Right lung (tissue), 2 donors: ENCODE measurements at regions not wholly inside any gene's neighbourhood (a gene's known extent, or its start where the extent isn't known, plus 50 kb on each side); places are given as distances from the start of the nearest gene placed in this dataset.

Experiments used
- DNase-seq, 2 donors: peaks; one replicate each; pipeline ENCODE4 v3.0.0-alpha.2; 2013

GRCh38 chr10:61318429-61318828 is 134.8 kb downstream of the TMEM26 start:
- no peak for DNase-seq

DNA sequence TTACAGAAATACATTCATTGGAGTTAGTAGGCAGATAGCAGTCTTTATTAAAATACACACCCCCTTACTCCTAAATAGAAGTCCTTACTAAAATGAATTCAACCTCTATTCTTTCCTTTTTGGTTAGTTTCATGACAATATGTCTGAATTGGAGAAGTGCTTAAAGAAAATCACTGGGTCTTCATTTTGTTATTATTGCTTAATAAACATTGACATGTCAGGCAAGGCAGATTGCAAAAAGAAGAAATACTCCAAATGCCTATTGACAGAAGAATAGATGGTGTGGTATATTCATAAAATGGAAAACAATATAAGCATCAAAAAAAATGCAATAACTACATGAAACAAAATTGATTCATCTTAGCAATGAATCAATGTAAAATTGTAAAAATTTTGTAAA is 135.5 kb downstream of the TMEM26 start:
- no peak for DNase-seq

DNA sequence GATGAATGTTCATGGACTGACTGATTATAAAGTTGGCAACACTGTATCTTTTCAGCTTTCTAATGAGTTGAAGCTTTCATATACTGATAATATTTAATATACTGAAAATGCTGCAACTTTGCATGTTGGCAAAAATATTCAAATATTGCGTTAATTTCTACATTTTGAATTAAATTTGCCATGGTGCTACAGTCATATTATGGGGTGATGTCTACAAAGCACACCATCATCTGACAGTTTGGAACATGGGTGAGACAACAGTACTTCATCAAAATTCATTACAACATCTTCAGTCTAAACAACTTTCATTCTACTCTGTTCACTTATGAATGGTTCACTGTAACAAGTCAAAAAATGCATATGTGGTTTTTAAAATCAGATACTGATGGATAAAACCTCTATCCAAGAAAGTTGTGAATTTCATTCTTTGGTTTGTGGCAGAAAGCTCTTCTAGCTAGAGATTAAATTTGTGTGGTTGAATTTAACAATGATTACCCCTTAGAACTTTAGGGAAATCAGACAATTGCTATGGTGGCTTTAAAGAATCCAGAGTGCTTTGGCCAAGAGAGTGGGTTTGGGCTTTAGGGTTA is 136.4 kb downstream of the TMEM26 start:
- DNase-seq, result peak in 1 of 2 donors; percentile 32

GRCh38 chr10:61314273-61314672 is 138.9 kb downstream of the TMEM26 start:
- DNase-seq, result no peak

DNA sequence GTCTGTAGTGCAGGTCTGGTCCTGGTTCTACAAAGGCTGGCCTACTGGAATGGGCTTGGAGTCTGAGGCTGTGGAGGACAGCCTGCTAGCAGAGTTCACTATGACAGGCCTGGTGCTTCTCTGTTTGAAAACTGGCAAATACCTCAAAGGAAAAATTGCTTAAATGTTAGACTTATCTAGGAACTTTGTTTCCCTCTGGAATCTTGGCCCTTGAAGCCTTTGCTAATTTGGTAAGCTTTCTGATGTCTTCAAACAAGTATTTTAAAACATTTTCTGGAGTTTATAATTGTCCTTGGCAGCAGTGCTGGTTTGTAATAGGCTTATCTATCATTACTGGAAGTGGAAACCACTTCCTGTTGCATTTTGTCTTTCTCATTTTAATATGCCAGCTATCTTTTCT is 139.7 kb downstream of the TMEM26 start:
- DNase-seq, result peak in 1 of 2 donors; percentile 27

GRCh38 chr10:61304746-61305145 is 148.4 kb downstream of the TMEM26 start:
- DNase-seq, result no peak

DNA sequence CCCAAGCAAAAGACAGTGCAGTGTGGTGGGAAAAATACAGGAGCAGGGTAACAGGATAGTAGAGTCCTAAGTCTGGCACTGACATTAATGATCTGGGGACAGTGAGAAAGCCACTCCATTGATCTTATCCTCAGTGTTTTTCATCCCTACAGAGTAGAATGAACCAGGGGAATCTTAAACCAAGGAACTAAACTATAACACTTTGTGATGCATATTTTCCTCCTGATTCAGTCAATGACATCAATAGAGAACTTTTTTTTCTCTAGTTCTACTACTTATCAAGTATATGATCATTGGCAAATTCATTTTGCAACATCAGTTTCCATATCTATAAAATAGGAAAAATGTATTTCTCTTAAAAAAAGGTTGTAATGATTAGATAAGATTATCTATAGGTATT is 151.1 kb downstream of the TMEM26 start:
- DNase-seq, result no peak

- DNase-seq, result no peak
These were observed 151.6 kb downstream of the TMEM26 start for GRCh38 chr10:61301575-61301974.

GRCh38 chr10:61299841-61300240 is 153.3 kb downstream of the TMEM26 start:
- no peak for DNase-seq

DNA sequence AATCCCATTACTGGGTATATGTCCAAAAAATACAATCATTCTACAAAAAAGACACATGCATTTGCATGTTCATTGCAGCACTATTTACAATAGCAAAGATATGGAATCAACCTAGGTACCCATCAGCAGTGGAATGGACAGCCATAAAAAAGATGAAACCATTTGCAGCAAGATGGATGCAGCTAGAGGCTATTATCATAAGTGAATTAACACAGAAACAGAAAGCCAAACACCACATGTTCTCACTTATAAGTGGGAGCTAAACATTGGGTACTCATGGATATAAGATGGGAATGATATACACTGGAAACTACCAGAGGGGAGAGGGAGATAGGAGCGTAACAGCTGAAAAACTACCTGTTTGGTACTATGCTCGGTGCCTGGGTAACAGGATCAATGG is 154.0 kb downstream of the TMEM26 start:
- no peak for DNase-seq

- no peak for DNase-seq
These were observed 155.0 kb downstream of the TMEM26 start for GRCh38 chr10:61298194-61298593.

DNA sequence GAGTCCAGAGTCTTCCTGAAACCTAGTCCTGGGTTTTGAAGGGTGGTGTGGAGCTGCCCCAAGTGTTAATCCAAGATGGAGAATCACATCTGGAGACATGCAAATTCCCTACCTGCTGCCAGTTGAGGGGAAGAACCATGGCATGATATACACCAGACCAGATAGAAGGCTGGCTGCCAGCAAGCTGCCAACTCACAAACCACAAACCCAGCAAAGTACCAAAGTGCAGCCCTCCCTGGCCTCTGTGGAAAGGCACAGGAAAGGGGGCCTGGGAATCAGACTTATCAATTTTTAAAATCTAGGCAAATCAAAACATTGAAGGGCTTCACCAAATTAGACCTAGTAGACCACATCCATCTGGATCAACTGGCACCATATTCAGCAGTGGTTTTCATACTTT is 157.0 kb downstream of the TMEM26 start:
- no peak for DNase-seq

DNA sequence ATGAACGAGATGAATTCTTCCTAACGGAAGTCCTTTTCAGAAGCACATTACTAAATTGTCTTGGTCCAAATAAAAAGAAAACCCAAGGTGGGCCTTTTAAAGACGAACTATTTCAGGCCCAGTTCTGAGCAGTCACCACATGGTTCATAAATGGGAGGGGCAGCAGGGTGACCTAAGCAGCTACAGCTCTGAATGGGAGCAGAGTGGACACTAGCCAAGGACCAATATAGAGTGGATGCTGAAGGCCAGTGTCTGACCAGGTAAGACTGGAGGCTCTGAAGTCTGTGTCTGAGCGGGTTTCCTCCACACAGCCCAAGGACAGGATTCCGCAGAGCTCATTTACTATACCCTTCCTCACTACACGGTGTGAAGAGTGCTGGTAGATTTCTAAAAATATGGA is 159.1 kb downstream of the TMEM26 start:
- DNase-seq, result no peak

DNA sequence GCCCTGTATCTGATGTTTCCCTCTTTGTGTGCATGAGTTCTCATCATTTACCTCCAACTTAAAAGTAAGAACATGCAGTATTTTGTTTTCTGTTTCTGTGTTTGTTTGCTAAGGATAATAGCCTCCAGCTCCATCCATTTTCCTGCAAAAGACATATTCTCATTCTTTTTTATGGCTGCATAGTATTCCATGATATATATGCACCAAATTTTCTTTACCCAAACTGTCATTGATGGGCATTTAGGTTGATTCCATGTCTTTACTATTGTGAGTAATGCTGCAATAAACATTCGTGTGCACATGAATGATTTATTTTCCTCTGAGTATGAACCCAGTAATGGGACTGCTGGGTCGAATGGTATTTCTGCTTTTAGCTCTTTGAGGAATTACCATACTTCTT is 163.4 kb downstream of the TMEM26 start:
- DNase-seq, result no peak

DNA sequence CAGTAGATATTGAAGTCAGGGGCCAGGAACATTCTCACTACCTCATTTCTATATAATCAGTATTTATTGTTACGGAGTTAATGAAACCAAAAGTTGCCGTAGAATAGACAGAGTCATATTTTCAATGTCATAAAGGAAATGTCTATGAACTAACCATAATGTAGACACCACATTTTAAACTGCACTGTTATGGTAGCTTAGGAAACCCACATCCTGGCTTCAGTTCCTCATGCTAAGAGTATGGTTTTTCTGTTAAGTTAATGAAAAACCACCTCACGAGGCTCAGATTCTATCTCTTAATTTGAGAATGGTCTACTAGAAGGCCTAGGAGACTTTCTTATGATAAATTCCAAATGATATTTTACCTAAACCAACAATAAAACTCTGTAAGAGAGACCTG is 166.5 kb downstream of the TMEM26 start:
- no peak for DNase-seq

- DNase-seq, result no peak
These were observed 167.4 kb downstream of the TMEM26 start for GRCh38 chr10:61285749-61286148.

DNA sequence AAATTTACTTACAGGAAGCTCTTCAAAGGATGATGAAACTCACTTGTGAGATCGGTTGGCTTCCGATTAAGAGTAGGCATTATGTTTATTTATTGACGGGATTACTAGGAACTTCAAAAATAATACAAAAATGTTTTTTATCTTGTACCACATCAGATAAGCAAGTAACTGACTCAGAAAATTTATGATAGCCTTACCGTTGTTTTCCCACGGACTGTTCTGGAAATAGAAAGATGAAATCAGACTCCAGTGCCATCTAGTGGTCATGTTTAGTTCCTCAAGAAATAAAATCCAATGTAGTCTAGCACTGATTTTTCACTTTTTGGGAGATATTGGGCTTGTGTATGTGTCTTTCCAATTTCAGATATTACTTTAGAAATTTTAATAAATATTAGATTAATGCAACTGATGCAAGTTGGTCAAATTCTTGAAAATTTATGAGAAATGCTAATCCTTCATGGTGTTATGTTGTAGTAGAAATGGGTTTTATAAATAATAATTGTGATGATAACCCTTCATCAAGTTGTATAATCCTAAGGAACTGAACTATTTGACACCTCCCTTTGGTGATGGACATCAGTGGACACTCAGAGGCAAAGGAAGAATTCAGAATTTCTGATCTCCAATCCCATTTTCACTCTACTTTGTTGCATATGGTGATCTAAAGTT is 168.8 kb downstream of the TMEM26 start:
- DNase-seq, result peak; percentile 45 to 57

DNA sequence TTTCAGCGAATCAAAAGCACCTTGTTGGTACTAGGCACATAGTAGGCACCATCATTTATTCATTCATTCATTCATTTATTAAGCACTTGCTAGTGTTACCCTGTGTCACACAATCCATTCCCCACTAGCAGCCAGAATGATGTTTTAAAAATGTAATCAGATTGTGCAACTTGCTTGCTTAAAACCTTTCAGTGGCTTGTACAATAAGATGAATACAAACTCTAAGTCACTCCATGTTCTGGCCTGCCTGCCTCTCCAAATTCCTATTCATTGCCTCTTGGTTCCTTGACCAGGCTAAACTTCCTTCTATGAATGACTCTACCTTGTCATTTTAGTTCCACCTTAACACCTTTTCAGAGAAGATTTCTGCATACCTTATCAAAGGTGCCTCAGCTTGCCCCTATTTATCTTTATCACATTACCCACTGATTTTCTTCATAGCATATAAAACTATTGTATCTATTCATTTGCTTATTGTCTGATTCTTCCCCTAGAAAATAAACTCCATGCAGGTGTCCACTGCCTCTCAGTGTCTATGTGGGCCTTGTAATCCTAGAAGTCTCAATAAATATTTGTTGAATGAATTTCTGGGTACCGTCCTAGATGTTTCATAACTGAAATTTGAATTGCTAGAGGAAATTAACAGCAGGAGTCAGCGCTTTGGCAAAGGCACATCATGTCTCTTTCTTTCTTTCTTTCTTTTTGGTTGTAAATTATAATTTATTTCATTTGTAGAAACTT is 169.5 kb downstream of the TMEM26 start:
- DNase-seq, result no peak

DNA sequence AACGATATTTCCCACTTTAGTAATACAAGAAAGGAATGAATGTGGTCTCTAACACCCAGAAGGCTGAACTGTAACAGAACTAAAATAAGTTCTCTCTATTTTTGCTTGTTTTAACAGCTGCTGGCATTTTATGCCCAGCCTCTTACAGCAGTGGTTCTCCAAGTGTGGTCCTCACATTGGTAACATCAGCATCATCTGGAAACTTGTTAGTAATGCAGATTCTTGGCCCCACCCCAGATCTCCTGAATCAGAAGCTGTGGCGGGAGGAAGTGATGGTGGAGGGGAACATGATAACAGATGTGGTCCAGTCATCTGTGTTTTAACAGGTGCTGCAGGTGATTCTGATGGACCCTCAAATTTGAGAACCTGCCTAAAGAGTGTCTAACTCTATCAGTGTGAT is 170.1 kb downstream of the TMEM26 start:
- DNase-seq, result no peak

GRCh38 chr10:61280303-61280702 is 172.9 kb downstream of the TMEM26 start:
- no peak for DNase-seq

- no peak for DNase-seq
These were observed 173.8 kb downstream of the TMEM26 start for GRCh38 chr10:61279400-61279799.

- no peak for DNase-seq
These were observed 174.6 kb downstream of the TMEM26 start for GRCh38 chr10:61278556-61278955.

- DNase-seq, result no peak
These were observed 180.4 kb downstream of the TMEM26 start for GRCh38 chr10:61272781-61273180.
